ENCODE measurements at regions not wholly inside any gene's neighbourhood (a gene's known extent, or its start where the extent isn't known, plus 50 kb on each side); places are given as distances from the start of the nearest gene placed in this dataset.

DNA sequence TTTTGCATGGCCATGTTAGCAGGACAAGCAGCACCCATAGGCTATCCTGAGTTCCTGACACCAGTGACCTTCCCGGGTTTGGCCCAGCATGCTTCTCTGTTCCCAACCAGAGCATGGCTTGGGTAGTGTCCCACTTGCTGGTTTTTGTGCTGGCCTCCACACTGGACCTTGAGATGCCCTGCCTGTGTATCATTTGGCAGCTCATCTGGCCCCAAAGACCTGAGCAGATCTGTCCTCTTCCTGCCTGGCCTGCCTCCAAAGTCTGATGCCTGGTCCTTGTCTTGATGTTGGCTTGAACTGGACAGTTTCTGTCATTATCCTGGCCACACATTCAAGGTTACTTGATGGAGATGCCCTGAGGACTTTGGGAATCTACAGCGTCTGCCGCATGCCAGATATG, 590.7 kb upstream of the KLF4 start:
- no peak overlapping the region for H3K27ac ChIP-seq (ENCODE audit: low read depth, low read length)
- H3K27me3 ChIP-seq (ENCODE audit: insufficient read depth, low read length): no peaks in the 10 kb centered on the region
- H3K79me2 ChIP-seq (ENCODE audit: insufficient read depth, low read length): no peaks in the 10 kb centered on the region
- no peaks in the 10 kb centered on the region for H3K36me3 ChIP-seq (ENCODE audit: control insufficient read depth in 1 of 2, insufficient read depth in 2 of 2, low read length in 2 of 2)
- POLR2A ChIA-PET: no interaction called here
- H3K4me3 ChIP-seq (replicated peaks in 1 of 2; ENCODE audit: low read depth in 1 of 2, low read length in 2 of 2): no peak overlapping the region
- no TSS peak for BruUV-seq (replicated peaks)
- H3K9me2 ChIP-seq (ENCODE audit: insufficient read depth): no peaks in the 10 kb centered on the region
- TF ChIP-seq FOSL1 (IDR thresholded peaks at IDR 0.05; ENCODE audit: low read depth): no peak
- no peak for TF ChIP-seq ZBTB33 (IDR thresholded peaks at IDR 0.05; ENCODE audit: extremely low read depth, insufficient replicate concordance, low read length)
- no peak for TF ChIP-seq RAD21 (IDR thresholded peaks at IDR 0.05; ENCODE audit: low read depth)
- no peak for TF ChIP-seq CEBPB (IDR thresholded peaks at IDR 0.05; ENCODE audit: low read depth)
- no peak for TF ChIP-seq SP1 (IDR thresholded peaks at IDR 0.05; ENCODE audit: low read depth)
- TF ChIP-seq YY1 (IDR thresholded peaks at IDR 0.05; ENCODE audit: extremely low read depth, insufficient replicate concordance, low read depth, low read length): no peak
- no peak for TF ChIP-seq EZH2phosphoT487 (IDR thresholded peaks at IDR 0.05; ENCODE audit: borderline replicate concordance)
- no peak for TF ChIP-seq TCF7L2 (IDR thresholded peaks at IDR 0.05; ENCODE audit: borderline replicate concordance, extremely low read depth, insufficient read depth, insufficient read length)
- no peak for TF ChIP-seq CBX3 (IDR thresholded peaks at IDR 0.05; ENCODE audit: low read depth)
- TF ChIP-seq MAX (IDR thresholded peaks at IDR 0.05): no peak
- TF ChIP-seq ZFX (IDR thresholded peaks at IDR 0.05): no peak
- TF ChIP-seq SIN3A (IDR thresholded peaks at IDR 0.05; ENCODE audit: low read depth): no peak
- TF ChIP-seq POLR2AphosphoS5 (IDR thresholded peaks at IDR 0.05; ENCODE audit: low read depth, low read length): no peak
- TF ChIP-seq, protein P1, sequence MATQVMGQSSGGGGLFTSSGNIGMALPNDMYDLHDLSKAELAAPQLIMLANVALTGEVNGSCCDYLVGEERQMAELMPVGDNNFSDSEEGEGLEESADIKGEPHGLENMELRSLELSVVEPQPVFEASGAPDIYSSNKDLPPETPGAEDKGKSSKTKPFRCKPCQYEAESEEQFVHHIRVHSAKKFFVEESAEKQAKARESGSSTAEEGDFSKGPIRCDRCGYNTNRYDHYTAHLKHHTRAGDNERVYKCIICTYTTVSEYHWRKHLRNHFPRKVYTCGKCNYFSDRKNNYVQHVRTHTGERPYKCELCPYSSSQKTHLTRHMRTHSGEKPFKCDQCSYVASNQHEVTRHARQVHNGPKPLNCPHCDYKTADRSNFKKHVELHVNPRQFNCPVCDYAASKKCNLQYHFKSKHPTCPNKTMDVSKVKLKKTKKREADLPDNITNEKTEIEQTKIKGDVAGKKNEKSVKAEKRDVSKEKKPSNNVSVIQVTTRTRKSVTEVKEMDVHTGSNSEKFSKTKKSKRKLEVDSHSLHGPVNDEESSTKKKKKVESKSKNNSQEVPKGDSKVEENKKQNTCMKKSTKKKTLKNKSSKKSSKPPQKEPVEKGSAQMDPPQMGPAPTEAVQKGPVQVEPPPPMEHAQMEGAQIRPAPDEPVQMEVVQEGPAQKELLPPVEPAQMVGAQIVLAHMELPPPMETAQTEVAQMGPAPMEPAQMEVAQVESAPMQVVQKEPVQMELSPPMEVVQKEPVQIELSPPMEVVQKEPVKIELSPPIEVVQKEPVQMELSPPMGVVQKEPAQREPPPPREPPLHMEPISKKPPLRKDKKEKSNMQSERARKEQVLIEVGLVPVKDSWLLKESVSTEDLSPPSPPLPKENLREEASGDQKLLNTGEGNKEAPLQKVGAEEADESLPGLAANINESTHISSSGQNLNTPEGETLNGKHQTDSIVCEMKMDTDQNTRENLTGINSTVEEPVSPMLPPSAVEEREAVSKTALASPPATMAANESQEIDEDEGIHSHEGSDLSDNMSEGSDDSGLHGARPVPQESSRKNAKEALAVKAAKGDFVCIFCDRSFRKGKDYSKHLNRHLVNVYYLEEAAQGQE (IDR thresholded peaks at IDR 0.05; ENCODE audit: low read depth): no peak
- TF ChIP-seq, protein P2, sequence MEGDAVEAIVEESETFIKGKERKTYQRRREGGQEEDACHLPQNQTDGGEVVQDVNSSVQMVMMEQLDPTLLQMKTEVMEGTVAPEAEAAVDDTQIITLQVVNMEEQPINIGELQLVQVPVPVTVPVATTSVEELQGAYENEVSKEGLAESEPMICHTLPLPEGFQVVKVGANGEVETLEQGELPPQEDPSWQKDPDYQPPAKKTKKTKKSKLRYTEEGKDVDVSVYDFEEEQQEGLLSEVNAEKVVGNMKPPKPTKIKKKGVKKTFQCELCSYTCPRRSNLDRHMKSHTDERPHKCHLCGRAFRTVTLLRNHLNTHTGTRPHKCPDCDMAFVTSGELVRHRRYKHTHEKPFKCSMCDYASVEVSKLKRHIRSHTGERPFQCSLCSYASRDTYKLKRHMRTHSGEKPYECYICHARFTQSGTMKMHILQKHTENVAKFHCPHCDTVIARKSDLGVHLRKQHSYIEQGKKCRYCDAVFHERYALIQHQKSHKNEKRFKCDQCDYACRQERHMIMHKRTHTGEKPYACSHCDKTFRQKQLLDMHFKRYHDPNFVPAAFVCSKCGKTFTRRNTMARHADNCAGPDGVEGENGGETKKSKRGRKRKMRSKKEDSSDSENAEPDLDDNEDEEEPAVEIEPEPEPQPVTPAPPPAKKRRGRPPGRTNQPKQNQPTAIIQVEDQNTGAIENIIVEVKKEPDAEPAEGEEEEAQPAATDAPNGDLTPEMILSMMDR (IDR thresholded peaks at IDR 0.05 in 2 of 3, conservative IDR thresholded peaks at IDR 0.05 in 1 of 3; ENCODE audit: borderline replicate concordance in 1 of 3, insufficient read depth in 1 of 3, low read depth in 2 of 3, low read length in 2 of 3): no peak
- no peak for TF ChIP-seq EGR1 (IDR thresholded peaks at IDR 0.05; ENCODE audit: low read depth)
- TF ChIP-seq SRF (IDR thresholded peaks at IDR 0.05; ENCODE audit: low read depth): no peak
- TF ChIP-seq, protein P3, sequence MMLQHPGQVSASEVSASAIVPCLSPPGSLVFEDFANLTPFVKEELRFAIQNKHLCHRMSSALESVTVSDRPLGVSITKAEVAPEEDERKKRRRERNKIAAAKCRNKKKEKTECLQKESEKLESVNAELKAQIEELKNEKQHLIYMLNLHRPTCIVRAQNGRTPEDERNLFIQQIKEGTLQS (IDR thresholded peaks at IDR 0.05): no peak
- no peak for TF ChIP-seq JUND (IDR thresholded peaks at IDR 0.05)
- TF ChIP-seq EZH2 (IDR thresholded peaks at IDR 0.05): no peak
- no peak for ATAC-seq
- H4K20me1 ChIP-seq (ENCODE audit: insufficient read depth): no peaks in the 10 kb centered on the region
- no peak overlapping the region for H2AFZ ChIP-seq (ENCODE audit: low read depth, low read length, poor library complexity, severe bottlenecking)
- no peak overlapping the region for H3K9ac ChIP-seq (ENCODE audit: low read length)
- no peak overlapping the region for H3K4me2 ChIP-seq (ENCODE audit: low read length)
- RAD21 ChIA-PET (ENCODE audit: low non-redundant PET in 1 of 2, low total read pairs in 2 of 2, uncharacterized antibody in 2 of 2, unreplicated experiment in 2 of 2): no interaction called here
- DNase-seq (ENCODE audit: low read depth, low spot score): no peak
- no peaks in the 10 kb centered on the region for H3K9me3 ChIP-seq (ENCODE audit: control insufficient read depth in 1 of 2, insufficient read depth in 1 of 2, low read depth in 1 of 2, low read length in 2 of 2)
- CTCF ChIA-PET: no interaction called here
- H3K4me1 ChIP-seq (ENCODE audit: control insufficient read depth in 1 of 2, insufficient read depth in 2 of 2, low read length in 2 of 2): no peaks in the 10 kb centered on the region
- intact Hi-C loops (cut with micrococcal nuclease): no loop called here

All from HCT116 (cell line).